ENCODE measurements at regions not wholly inside any gene's neighbourhood (a gene's known extent, or its start where the extent isn't known, plus 50 kb on each side); places are given as distances from the start of the nearest gene placed in this dataset.

DNA sequence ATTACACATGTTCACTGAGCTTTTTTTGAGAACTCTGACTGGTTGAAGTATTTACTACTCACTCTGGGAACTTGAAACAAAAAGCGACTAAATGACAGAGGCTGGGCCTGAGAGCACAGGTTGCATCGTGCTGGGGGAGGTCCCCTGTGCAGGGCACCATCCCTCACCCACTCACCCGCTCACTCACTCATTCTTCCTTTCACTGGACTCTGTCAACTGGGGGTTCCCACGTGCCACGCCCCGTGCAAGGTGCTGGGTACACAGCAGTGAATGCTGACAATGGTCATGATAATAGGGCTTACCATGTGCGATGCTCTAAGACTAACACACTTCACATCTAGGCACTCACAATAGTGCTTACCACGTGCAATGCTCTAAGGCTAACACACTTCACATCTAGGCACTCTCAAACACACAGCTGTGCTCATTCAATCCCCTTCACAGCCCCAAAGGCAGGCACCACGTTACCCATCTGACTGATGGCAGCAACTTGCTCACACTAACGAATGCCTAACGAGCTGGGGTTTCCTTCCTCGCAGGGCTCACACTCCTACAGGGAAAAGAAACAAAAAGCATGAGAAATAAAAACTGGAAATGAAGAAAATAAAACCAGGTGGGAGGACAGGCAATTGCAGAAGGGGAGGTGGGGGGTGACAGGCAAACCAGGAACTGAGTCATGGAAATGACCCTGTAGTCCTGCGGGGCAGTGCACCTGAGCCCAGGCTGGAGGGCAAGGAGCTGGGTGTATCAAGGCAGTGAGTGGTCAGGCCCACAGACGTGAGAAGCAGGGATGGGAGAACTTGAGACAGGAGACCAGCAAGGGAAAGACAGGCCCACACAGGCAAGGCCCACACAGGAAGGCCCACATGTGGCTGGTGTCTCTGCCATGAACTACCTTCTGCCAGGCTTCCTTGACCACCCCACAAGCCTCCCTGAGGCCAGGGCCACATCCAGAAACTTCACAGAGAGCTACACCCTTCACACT lies 147.0 kb upstream of the FAM20C start:
- peak in 5 of 8 experiments; percentile 17 to 61 (median 47) for ATAC-seq (replicated peaks in 6 of 8)
- in situ Hi-C loops (cut with MboI; ENCODE audit: low pct_unique_long_range_greater_than_20kb in 2 of 9, low sequenced_read_pairs in 9 of 9, unreplicated experiment in 9 of 9), result no loop called here
- H3K4me1 ChIP-seq (replicated peaks in 1 of 2), result no peaks in the 10 kb centered on the region
- 58 to 76% (median 71%) methylated on average over 2 to 11 of the region's 14 CpGs; no CpG with 5 or more reads in 2 of the 10 experiments for WGBS, 10 experiments
- no peak overlapping the region for H3K27ac ChIP-seq
- H3K4me3 ChIP-seq, result no peak overlapping the region

DNA sequence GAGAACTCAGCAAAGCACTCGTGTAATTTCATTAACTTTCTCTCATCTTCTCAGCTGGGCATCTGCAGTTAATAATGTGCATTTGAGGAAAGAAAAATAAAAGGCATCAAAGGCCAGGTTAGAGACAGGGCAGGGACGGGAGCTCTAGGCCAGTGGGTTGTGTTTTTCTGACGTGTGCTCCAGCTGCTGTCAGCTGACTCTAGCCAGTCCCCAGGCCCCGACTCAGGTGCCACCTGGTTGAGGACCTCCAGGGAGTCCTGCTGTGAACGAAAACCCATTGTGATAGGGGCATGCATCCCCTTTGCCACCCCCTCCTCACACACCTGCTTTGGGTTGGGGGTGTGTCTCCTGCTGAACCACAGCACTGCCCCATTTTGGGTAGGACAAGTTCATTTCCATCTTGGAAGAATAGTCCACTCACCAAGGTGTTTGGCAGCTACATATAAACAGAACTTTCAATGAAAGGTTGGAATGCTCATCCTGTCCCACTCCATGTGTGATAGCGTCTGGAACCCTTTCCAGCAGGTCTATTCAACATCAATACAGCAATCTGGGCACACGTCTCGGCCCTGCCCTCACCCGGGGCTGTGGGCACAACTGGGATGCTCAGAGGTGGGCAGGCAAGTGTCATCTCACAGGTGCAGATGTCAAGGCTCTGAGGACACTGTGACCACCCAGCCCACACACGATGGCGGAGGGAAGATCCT lies 146.1 kb upstream of the FAM20C start:
- Histone ChIP-seq H3K4me3 (no peak overlapping the region), H3K4me1 (replicated peaks in 1 of 2) (no peaks in the 10 kb centered on the region), H3K27ac (no peak overlapping the region)
- ATAC-seq (replicated peaks in 6 of 8), result no peak
- WGBS, 10 experiments, result 14 to 100% (median 60%) methylated on average over 1 to 4 of the region's 11 CpGs; no CpG with 5 or more reads in 3 of the 10 experiments
- in situ Hi-C loops (cut with MboI; ENCODE audit: low pct_unique_long_range_greater_than_20kb in 2 of 9, low sequenced_read_pairs in 9 of 9, unreplicated experiment in 9 of 9), result no loop called here

DNA sequence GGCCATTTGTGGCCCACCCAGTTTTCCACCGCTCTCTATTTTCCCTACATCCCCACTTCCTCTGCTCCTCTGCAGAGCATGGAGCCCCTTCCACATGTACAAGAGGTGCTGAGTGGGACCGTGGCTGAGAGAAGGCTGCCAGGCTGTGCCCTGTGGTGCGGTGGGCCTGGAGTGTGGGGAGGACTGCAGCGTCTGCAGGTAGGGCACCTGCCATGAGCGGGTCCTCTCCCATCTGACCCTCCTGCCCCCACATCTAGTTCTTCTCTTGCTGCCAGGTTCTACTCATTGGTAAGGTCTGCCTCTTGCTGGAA lies 145.6 kb upstream of the FAM20C start:
- Histone ChIP-seq H3K4me1 (replicated peaks in 1 of 2) (peaks cover 0 to 3% of the 10 kb centered on the region in 2 donors), H3K27ac (no peak overlapping the region), H3K4me3 (no peak overlapping the region)
- in situ Hi-C loops (cut with MboI; ENCODE audit: low pct_unique_long_range_greater_than_20kb in 2 of 9, low sequenced_read_pairs in 9 of 9, unreplicated experiment in 9 of 9), result no loop called here
- ATAC-seq (replicated peaks in 6 of 8), result no peak
- 100% methylated on average over 1 of the region's 5 CpGs; no CpG with 5 or more reads in 9 of the 10 experiments for WGBS, 10 experiments

DNA sequence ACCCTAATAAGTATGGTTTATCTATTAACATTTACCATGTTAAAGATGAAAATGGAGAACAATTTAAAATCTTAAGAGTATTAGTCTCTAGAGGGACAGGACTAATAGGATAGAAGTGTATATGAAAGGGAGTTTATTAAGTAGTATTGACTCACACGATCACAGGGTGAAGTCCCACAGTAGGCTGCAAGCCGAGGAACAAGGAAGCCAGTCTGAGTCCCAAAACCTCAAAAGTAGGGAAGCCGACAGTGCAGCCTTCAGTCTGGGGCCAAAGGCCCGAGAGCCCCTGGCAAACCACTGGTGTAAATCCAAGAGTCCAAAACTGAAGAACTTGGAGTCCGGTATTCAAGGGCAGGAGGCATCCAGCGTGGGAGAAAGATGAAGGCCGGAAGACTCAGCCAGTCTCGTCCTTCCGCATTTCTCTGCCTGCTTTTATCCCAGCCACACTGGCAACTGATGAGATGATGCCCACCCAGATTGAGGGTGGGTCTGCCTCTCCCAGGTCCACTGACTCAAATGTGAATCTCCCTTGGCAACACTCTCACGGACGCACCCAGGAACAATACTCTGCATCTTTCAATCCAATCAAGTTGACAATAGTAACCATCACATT lies 140.8 kb upstream of the FAM20C start:
- WGBS, 10 experiments, result 60 to 100% (median 86%) methylated on average over 1 to 11 of the region's 11 CpGs
- in situ Hi-C loops (cut with MboI; ENCODE audit: low pct_unique_long_range_greater_than_20kb in 2 of 9, low sequenced_read_pairs in 9 of 9, unreplicated experiment in 9 of 9), result no loop called here
- ATAC-seq (replicated peaks in 6 of 8), result peak in 2 of 8 experiments; percentile 15 to 62

DNA sequence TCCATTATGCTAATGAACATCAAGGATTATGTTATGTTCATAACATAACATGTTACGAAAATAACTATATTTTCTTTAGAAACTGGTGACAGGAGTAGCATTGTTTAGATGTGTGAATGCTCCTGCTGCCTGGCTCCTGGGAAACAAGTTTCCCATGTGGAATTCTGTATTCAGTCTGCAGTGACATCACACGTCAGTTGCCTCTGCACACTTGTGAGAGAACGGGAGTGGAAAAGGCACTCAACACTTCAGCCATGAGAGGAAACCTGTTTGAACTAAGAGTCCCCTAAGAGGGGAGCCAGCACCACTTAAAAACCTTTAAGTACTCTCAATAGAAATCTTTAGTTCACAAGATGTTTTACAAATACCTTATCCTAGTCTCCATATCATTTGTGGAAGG lies 140.3 kb upstream of the FAM20C start:
- no peak overlapping the region for H3K4me3 ChIP-seq
- WGBS, 10 experiments, result 44 to 100% (median 75%) methylated on average over 1 to 3 of the region's 3 CpGs; no CpG with 5 or more reads in 4 of the 10 experiments
- H3K4me1 ChIP-seq (replicated peaks in 1 of 2), result peaks cover 0 to 9% of the 10 kb centered on the region in 2 donors
- in situ Hi-C loops (cut with MboI; ENCODE audit: low pct_unique_long_range_greater_than_20kb in 2 of 9, low sequenced_read_pairs in 9 of 9, unreplicated experiment in 9 of 9), result no loop called here
- no peak overlapping the region for H3K27ac ChIP-seq
- ATAC-seq (replicated peaks in 6 of 8), result peak in 2 of 8 experiments; percentile 60 to 84

More for the DNA sequence above, 140.8 kb upstream of the FAM20C start:
- Histone ChIP-seq H3K27ac (no peak overlapping the region), H3K4me3 (no peak overlapping the region), H3K4me1 (replicated peaks in 1 of 2) (peaks cover 0 to 8% of the 10 kb centered on the region in 2 donors)

DNA sequence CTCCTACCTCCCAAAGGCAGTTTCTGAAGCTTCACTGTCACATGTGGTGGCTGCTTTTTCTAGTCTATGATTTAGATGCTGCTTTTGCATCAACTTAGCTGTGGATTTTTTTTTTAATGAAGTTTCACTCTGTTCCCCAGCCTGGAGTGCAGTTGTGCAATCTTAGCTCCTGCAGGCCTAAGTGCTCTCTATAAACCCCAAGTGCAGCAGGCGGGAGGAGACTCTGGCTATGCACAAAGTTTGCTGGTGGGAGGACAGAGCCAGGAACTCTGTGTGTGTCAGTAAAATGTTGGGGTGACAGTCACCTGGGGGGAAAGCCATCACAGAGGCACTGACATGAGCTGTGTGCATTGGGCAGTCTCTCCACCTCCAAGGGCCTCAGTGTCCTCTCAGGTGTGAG lies 138.8 kb upstream of the FAM20C start:
- no peak for ATAC-seq (replicated peaks in 6 of 8)
- no peak overlapping the region for H3K4me3 ChIP-seq
- H3K4me1 ChIP-seq (replicated peaks in 1 of 2), result peaks cover 9 to 19% of the 10 kb centered on the region in 2 donors
- WGBS, 10 experiments, result 57 to 89% (median 71%) methylated on average over 1 of the region's 1 CpG; no CpG with 5 or more reads in 7 of the 10 experiments
- H3K27ac ChIP-seq, result no peak overlapping the region
- in situ Hi-C loops (cut with MboI; ENCODE audit: low pct_unique_long_range_greater_than_20kb in 2 of 9, low sequenced_read_pairs in 9 of 9, unreplicated experiment in 9 of 9), result no loop called here

DNA sequence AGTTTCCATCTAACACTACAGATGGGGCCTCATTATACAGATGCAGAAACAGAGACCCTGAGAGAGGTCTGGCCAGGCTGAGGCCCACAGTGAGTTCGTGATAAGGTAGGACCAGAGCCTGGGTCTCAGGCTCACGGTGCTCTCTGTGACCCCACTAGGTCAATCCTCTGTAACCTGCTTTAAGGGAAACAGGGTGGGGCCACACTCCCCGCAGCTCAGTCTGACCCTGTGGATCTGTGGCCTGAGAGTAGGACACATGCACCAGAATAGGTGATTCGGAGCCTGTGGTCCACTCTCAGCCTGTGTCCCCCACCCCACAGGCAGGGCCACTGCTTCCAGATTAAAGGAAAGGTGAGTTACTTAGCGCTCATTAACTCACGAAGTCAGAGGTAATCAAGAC lies 137.8 kb upstream of the FAM20C start:
- Histone ChIP-seq H3K4me3 (no peak overlapping the region), H3K27ac (no peak overlapping the region), H3K4me1 (replicated peaks in 1 of 2) (peaks cover 9 to 27% of the 10 kb centered on the region in 2 donors)
- 67 to 100% (median 94%) methylated on average over 1 to 3 of the region's 6 CpGs; no CpG with 5 or more reads in 3 of the 10 experiments for WGBS, 10 experiments
- in situ Hi-C loops (cut with MboI; ENCODE audit: low pct_unique_long_range_greater_than_20kb in 2 of 9, low sequenced_read_pairs in 9 of 9, unreplicated experiment in 9 of 9), result no loop called here
- ATAC-seq (replicated peaks in 6 of 8), result no peak

DNA sequence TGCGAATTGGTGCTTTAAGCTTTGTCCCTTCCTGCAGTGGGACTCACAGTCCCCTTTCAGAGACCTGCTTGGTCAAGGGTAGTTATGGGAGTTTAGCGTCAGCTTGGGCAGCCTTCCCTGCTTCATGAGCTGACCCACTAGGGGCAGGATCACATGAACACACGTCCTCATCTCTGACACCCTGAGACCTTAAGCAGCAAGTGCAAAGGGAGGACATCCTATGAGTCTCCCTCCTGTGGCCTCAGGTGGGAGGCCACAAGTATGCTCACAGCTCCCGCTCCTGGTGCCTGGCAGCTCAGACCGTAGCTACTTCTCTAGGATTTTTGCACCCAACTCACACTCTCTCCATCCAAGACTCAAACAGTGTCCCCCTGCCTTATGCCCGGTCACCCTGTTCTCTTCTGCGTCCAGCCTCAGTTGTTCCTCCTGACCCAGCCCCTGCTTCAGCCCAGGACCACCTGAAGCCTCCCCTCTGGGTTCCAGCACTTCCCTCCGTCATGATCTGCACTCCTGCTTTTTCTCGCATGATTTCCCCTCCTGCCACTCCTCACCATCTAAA lies 136.6 kb upstream of the FAM20C start:
- in situ Hi-C loops (cut with MboI; ENCODE audit: low pct_unique_long_range_greater_than_20kb in 2 of 9, low sequenced_read_pairs in 9 of 9, unreplicated experiment in 9 of 9), result no loop called here
- Histone ChIP-seq H3K27ac (no peak overlapping the region), H3K4me3 (no peak overlapping the region), H3K4me1 (replicated peaks in 1 of 2) (peaks cover 9 to 27% of the 10 kb centered on the region in 2 donors)
- peak in 3 of 8 experiments; percentile 15 to 35 (median 21) for ATAC-seq (replicated peaks in 6 of 8)
- 38 to 86% (median 75%) methylated on average over 1 to 9 of the region's 9 CpGs; no CpG with 5 or more reads in 1 of the 10 experiments for WGBS, 10 experiments

DNA sequence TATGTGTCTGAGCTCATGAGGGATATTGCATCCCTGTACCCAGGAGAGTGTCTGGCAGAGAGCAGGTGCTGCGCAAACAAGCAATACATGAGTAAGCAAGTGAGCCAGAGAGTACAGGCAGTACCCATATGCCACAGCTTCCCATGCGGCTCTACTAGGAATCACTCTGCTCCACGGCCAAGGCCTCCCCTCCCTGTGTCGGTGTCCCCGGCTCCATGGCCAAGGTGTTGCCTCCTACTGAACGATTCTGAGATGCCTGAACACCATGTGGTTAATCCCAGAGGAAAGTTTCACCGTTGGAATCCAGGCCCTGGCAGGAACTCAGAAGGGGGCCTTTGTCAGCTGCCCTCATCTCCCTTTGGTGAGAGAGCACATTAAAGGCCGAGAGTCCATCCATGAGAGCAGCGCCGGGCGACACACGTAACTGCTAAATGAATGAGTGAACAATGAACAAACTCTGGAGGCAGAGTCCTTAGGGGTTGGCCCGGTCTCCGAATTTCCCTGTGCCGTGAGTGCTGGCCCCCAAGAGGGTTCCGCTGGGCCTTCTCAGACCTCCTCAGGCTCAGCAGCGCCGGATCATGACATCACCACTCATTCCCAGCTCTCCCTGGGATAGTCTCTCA lies 136.0 kb upstream of the FAM20C start:
- H3K4me1 ChIP-seq (replicated peaks in 1 of 2), result peaks cover 9 to 27% of the 10 kb centered on the region in 2 donors
- no peak overlapping the region for H3K4me3 ChIP-seq
- WGBS, 10 experiments, result 75 to 100% (median 87%) methylated on average over 2 to 11 of the region's 18 CpGs; no CpG with 5 or more reads in 4 of the 10 experiments
- peak in 5 of 8 experiments; percentile 10 to 44 (median 33) for ATAC-seq (replicated peaks in 6 of 8)
- in situ Hi-C loops (cut with MboI; ENCODE audit: low pct_unique_long_range_greater_than_20kb in 2 of 9, low sequenced_read_pairs in 9 of 9, unreplicated experiment in 9 of 9), result no loop called here
- H3K27ac ChIP-seq, result no peak overlapping the region

DNA sequence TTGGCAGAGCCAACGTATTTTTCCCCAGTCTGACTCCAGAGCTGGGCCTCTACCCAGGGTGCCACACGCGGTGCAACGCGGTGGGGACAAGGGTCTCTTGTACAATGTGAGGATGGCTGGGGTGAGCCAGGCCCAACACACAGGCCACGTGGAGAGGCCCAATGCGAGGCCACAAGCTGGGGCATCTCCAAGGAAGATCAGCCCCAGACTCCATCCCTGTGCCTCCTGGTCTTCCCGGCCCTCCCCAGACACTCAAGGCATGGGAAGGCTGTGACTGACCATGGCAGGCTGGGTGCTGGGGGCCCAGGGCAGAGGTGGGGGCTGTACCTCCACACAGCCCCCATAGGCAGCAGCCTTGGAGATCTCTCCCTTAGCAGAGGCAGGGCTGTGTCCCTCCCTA lies 135.3 kb upstream of the FAM20C start:
- H3K27ac ChIP-seq, result peak overlapping the region in 1 of 2 donors; percentile 14
- H3K4me1 ChIP-seq (replicated peaks in 1 of 2), result peaks cover 9 to 22% of the 10 kb centered on the region in 2 donors
- no peak overlapping the region for H3K4me3 ChIP-seq
- WGBS, 10 experiments, result 67 to 100% (median 99%) methylated on average over 1 to 6 of the region's 8 CpGs; no CpG with 5 or more reads in 4 of the 10 experiments
- peak in 4 of 8 experiments; percentile 8 to 20 (median 20) for ATAC-seq (replicated peaks in 6 of 8)
- in situ Hi-C loops (cut with MboI; ENCODE audit: low pct_unique_long_range_greater_than_20kb in 2 of 9, low sequenced_read_pairs in 9 of 9, unreplicated experiment in 9 of 9), result no loop called here

DNA sequence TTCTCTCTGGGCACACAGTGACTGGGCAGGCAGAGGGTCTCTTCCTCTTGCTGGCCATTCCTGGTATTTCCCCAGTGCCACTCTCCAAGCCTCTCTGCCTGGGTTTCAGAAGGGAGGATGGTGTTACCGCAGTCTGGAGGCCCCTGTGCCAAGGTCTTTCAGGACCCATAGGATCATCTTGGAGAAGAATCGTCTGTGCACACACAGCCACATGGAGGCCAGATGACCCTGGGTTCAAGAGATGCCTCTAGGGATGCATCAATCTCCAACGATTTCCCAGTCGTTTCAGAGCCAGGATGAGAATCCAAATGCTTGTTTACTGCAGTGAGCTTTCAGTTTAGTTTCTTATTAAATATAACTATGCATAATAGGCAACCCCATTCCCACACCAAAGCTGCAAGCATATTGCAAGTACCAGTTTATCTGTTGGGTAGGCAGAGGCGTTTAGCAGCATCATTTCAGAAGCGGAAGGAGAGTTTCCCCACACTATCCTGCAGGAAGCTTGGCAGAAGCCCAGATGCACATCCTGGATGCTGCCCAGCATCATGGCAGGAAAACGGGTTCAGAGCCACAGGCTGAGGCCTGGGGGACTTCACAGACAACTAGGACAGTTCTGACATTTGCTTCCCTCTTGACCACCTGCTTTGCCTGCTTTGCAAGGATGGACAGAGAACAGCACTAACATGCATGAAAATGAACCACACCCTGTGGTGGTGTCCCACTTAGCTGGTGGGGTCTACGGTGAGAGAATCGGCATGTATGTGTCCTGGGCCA lies 134.7 kb upstream of the FAM20C start:
- in situ Hi-C loops (cut with MboI; ENCODE audit: low pct_unique_long_range_greater_than_20kb in 2 of 9, low sequenced_read_pairs in 9 of 9, unreplicated experiment in 9 of 9), result no loop called here
- Histone ChIP-seq H3K4me1 (replicated peaks in 1 of 2) (peaks cover 9 to 20% of the 10 kb centered on the region in 2 donors), H3K27ac (peak overlapping the region; percentile 13 to 14), H3K4me3 (no peak overlapping the region)
- ATAC-seq (replicated peaks in 6 of 8), result peak in 3 of 8 experiments; percentile 28 to 59 (median 48)
- 0 to 80% (median 64%) methylated on average over 1 to 5 of the region's 9 CpGs; no CpG with 5 or more reads in 3 of the 10 experiments for WGBS, 10 experiments

Measured in motor neuron (in vitro differentiated cells).